ENCODE measurements at regions not wholly inside any gene's neighbourhood (a gene's known extent, or its start where the extent isn't known, plus 50 kb on each side); places are given as distances from the start of the nearest gene placed in this dataset.

DNA sequence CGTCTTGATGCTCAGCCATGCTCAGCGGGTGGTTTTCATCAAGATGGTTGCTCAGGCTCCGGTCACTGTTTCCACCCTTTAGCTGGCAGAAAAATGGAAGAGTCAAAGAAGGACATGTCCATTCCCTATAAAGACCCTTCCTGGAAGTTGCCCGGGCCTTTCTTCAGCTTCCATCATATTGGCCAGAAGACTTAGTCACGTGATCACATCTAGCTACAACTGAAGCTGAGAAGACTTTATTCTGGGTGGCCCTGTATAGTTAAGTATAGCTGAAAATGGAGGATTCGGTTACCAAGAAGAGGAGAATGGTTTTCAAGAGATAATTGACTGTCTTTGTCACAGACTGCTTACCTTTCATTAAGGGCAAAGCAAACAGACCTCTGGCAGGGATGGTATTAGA, 296.7 kb upstream of the CASK start:
- TF ChIP-seq EZH2phosphoT487 (IDR thresholded peaks at IDR 0.05; ENCODE audit: low read length) (no peak), EZH2 (optimal IDR thresholded peaks at IDR 0.05; ENCODE audit: low read depth, low read length) (no peak)

All from MM.1S (cell line).